Neuronal stem cell (in vitro differentiated cells): ENCODE measurements at regions not wholly inside any gene's neighbourhood (a gene's known extent, or its start where the extent isn't known, plus 50 kb on each side); places are given as distances from the start of the nearest gene placed in this dataset.
"Not testable (repeated sequence)": the region's sequence is repeated elsewhere in the genome, so short reads cannot be mapped to it uniquely, and the experiment has no call there.

Experiments used
- DNase-seq: peaks from one replicate; pipeline ENCODE4 v3.0.0-alpha.2; 2013; ENCODE audit warnings: low spot score
- H2AFZ ChIP-seq: one replicate; pipeline ENCODE4 v1.6.1; 2013; ENCODE audit warnings: mild to moderate bottlenecking, low read length, inconsistent platforms
- H2AK5ac ChIP-seq: 2 replicates; pipeline ENCODE4 v1.6.1; 2013; ENCODE audit warnings: low read depth, mild to moderate bottlenecking, inconsistent platforms, low read length, moderate library complexity, mixed read lengths
- H2BK120ac ChIP-seq: 2 replicates; pipeline ENCODE4 v1.6.1; 2013; ENCODE audit warnings: low read depth, mild to moderate bottlenecking, inconsistent platforms, low read length, moderate library complexity, mixed read lengths
- H2BK12ac ChIP-seq: one replicate; pipeline ENCODE4 v1.6.1; 2013; ENCODE audit warnings: low read length, inconsistent platforms
- H2BK15ac ChIP-seq: 2 replicates; pipeline ENCODE4 v1.6.1; 2013; ENCODE audit warnings: mild to moderate bottlenecking, low read length, inconsistent platforms, mixed read lengths
- H2BK5ac ChIP-seq: one replicate; pipeline ENCODE4 v1.6.1; 2013; ENCODE audit warnings: inconsistent platforms, mild to moderate bottlenecking, low read length, moderate library complexity
- H3K14ac ChIP-seq: one replicate; pipeline ENCODE4 v1.6.1; 2013; ENCODE audit warnings: low read length, inconsistent platforms
- H3K18ac ChIP-seq: 2 replicates; pipeline ENCODE4 v1.6.1; 2013; ENCODE audit warnings: low read length, inconsistent platforms
- H3K23ac ChIP-seq: 2 replicates; pipeline ENCODE4 v1.6.1; 2013; ENCODE audit warnings: low read depth, mild to moderate bottlenecking, mixed read lengths, low read length, inconsistent platforms; ENCODE audit not compliant: poor library complexity
- H3K27ac ChIP-seq: replicated peaks from 3 replicates; pipeline ENCODE4 v1.5.1; 2013; ENCODE audit warnings: low read length, inconsistent platforms
- H3K27me3 ChIP-seq, 3 experiments: 2 replicates each; pipeline ENCODE4 v1.6.1; 2013; ENCODE audit warnings: low read length in 3 of 3, mild to moderate bottlenecking in 2 of 3, inconsistent platforms in 1 of 3, low read depth in 1 of 3, mixed read lengths in 1 of 3, moderate library complexity in 1 of 3; ENCODE audit not compliant: control insufficient read depth in 3 of 3, insufficient read depth in 3 of 3
- H3K36me3 ChIP-seq, 2 donors: replicated peaks in 1 of 2; 2 replicates each; pipeline ENCODE4 v1.6.1; 2013; ENCODE audit warnings: low read length in 2 of 2; ENCODE audit not compliant: control insufficient read depth in 2 of 2, insufficient read depth in 2 of 2
- H3K4ac ChIP-seq: 2 replicates; pipeline ENCODE4 v1.6.1; 2013; ENCODE audit warnings: inconsistent platforms, mild to moderate bottlenecking, low read length, moderate library complexity
- H3K4me1 ChIP-seq, 2 donors: 1 replicate in 1 of 2; 2 replicates in 1 of 2; pipeline ENCODE4 v1.6.1; 2013; ENCODE audit warnings: low read length in 2 of 2, low read depth in 1 of 2; ENCODE audit not compliant: control insufficient read depth in 2 of 2, insufficient read depth in 1 of 2
- H3K4me2 ChIP-seq: one replicate; pipeline ENCODE4 v1.6.1; 2013; ENCODE audit warnings: mild to moderate bottlenecking, low read length, inconsistent platforms; ENCODE audit not compliant: insufficient read depth, poor library complexity, severe bottlenecking
- H3K4me3 ChIP-seq, 2 donors: 2 replicates each; pipeline ENCODE4 v1.5.1; 2013; ENCODE audit warnings: low read length in 2 of 2, mild to moderate bottlenecking in 2 of 2, inconsistent platforms in 1 of 2, moderate library complexity in 1 of 2
- H3K79me1 ChIP-seq: one replicate; pipeline ENCODE4 v1.6.1; 2013; ENCODE audit warnings: low read depth, mild to moderate bottlenecking, inconsistent platforms, low read length, moderate library complexity
- H3K9ac ChIP-seq: one replicate; pipeline ENCODE4 v1.6.1; 2013; ENCODE audit warnings: mild to moderate bottlenecking, low read depth, low read length, inconsistent platforms; ENCODE audit not compliant: poor library complexity
- H3K9me3 ChIP-seq, 2 donors: replicated peaks in 1 of 2; 2 replicates each; pipeline versions ENCODE3 to v1.6.1; 2013; ENCODE audit warnings: low read length in 2 of 2, mild to moderate bottlenecking in 2 of 2, inconsistent platforms in 1 of 2, low read depth in 1 of 2, mixed read lengths in 1 of 2, moderate library complexity in 1 of 2; ENCODE audit not compliant: control insufficient read depth in 2 of 2, insufficient read depth in 1 of 2
- H4K8ac ChIP-seq: one replicate; pipeline ENCODE4 v1.6.1; 2013; ENCODE audit warnings: low read depth, mild to moderate bottlenecking, inconsistent platforms, low read length, moderate library complexity
- H4K91ac ChIP-seq: one replicate; pipeline ENCODE4 v1.6.1; 2013; ENCODE audit warnings: low read length, low read depth, mild to moderate bottlenecking, inconsistent platforms; ENCODE audit not compliant: poor library complexity
- WGBS, 2 donors: extraction: QIAGEN DNeasy Blood & Tissue Kit; methylation state at CpG; one replicate each; pipeline ENCODE4 v1.1.7; 2013; ENCODE audit warnings: missing lambda C conversion rate in 2 of 2, mixed read lengths in 1 of 2; ENCODE audit not compliant: insufficient read length in 2 of 2, insufficient replicate concordance in 1 of 2; ENCODE audit errors: extremely low coverage in 2 of 2; 5-methylcytosine and 5-hydroxymethylcytosine counted together

DNA sequence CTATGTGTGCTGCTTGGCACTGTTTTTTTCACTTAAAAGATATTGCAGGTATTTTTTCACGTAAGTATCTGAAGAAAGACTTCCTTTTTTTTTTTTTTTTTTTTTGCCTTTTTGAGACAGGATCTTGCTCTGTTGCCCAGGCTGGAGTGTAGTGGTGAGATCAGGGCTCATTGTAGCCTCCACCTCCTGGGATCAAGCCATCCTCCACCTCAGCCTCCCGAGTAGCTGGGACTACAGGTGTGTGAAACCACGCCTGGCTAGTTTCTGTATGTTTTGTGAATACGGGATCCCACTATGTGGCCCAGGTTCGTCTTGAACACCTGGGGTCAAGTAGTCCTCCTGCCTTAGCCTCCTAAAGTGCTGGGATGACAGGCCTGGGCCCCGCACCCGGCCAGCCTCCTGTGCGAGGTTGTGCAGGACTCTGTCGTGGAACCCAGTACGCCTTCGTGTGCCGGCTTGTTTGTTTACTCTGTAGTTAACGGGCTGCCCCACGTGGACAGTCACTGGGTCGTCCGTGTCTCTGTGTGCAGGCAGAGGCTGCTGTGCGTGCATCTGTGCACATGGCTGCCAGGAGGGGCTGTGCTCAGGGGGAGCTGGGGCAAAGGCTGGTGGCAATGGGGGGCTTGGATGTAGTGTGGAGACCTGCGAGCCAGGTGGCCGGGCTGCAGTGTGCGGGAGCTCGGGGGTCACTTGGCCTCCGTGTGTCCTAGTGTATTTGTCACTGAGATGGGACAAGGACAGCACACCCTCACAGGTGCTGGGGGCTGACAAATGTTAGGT is 179.5 kb downstream of the ADRA2C start:
- WGBS, 2 donors: no CpG with 5 or more reads among the region's 22 CpGs
- H3K14ac ChIP-seq: peak overlapping the region; percentile 89
- H2BK15ac ChIP-seq: no peak overlapping the region
- H3K4ac ChIP-seq: no peak overlapping the region
- H3K27me3 ChIP-seq: no peaks in the 10 kb centered on the region
- H3K9ac ChIP-seq: peak overlapping the region; percentile 21
- H3K36me3 ChIP-seq: peaks cover 0 to 3% of the 10 kb centered on the region in 2 donors
- H2BK120ac ChIP-seq: no peak overlapping the region
- H2BK5ac ChIP-seq: no peak overlapping the region
- no peak overlapping the region for H3K23ac ChIP-seq
- H2AFZ ChIP-seq: no peak overlapping the region
- H3K79me1 ChIP-seq: no peaks in the 10 kb centered on the region
- no peak overlapping the region for H3K27ac ChIP-seq
- no peak overlapping the region for H3K18ac ChIP-seq
- no peak overlapping the region for H3K4me2 ChIP-seq
- no peak for DNase-seq
- H3K4me1 ChIP-seq: no peaks in the 10 kb centered on the region
- no peak overlapping the region for H3K4me3 ChIP-seq
- H3K9me3 ChIP-seq: no peaks in the 10 kb centered on the region
- H4K91ac ChIP-seq: no peak overlapping the region
- H2BK12ac ChIP-seq: no peak overlapping the region
- H2AK5ac ChIP-seq: peak overlapping the region; percentile 81
- H4K8ac ChIP-seq: no peak overlapping the region

- not testable (repeated sequence) for H3K23ac ChIP-seq, H3K9me3 ChIP-seq, H3K14ac ChIP-seq, H3K4me2 ChIP-seq, H3K4me3 ChIP-seq, H2BK5ac ChIP-seq, H3K79me1 ChIP-seq, H4K91ac ChIP-seq, H2AK5ac ChIP-seq, H3K9ac ChIP-seq, H2AFZ ChIP-seq, H3K4me1 ChIP-seq, H3K27ac ChIP-seq, H3K36me3 ChIP-seq, H2BK120ac ChIP-seq, H2BK12ac ChIP-seq, DNase-seq, H3K4ac ChIP-seq, H2BK15ac ChIP-seq, H4K8ac ChIP-seq, H3K18ac ChIP-seq, H3K27me3 ChIP-seq
- no CpG with 5 or more reads among the region's 20 CpGs for WGBS, 2 donors
Measured at GRCh38 chr4:3946553-3946952, 180.4 kb downstream of the ADRA2C start.

DNA sequence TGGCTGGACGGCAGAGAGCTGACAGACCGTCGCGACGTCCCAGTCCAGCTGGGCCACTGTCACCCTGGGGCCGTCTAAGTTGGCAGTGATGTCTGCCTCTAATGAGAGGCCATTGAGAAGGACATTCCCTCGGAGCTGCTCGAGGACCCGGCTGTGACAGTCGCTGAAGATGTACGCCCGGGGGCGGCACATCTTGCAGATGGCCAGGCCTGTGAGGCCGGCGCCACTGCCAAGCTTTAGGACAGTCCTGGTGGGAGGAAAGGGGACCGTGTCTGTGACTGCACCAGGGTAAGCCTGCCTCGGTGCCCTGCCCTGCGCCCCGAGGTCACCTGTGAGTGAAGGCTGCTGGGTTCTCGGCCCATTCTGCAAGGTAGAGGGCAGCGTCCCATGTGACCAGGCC is 181.6 kb downstream of the ADRA2C start:
- H4K8ac ChIP-seq, H2BK15ac ChIP-seq, H3K4ac ChIP-seq, H2BK12ac ChIP-seq, H3K4me2 ChIP-seq, H2BK120ac ChIP-seq, H3K9ac ChIP-seq, H4K91ac ChIP-seq, H2BK5ac ChIP-seq, H3K27me3 ChIP-seq, H3K9me3 ChIP-seq, H3K4me1 ChIP-seq, H3K14ac ChIP-seq, H3K4me3 ChIP-seq, H2AK5ac ChIP-seq, H3K79me1 ChIP-seq, H2AFZ ChIP-seq, H3K23ac ChIP-seq, H3K36me3 ChIP-seq, H3K18ac ChIP-seq, DNase-seq, H3K27ac ChIP-seq: not testable (repeated sequence)
- whole genome bisulfite sequencing, 2 donors: no CpG with 5 or more reads among the region's 21 CpGs

GRCh38 chr4:3948210-3948609 is 182.0 kb downstream of the ADRA2C start:
- H2AK5ac ChIP-seq, H3K27ac ChIP-seq, H3K9ac ChIP-seq, H3K23ac ChIP-seq, DNase-seq, H3K18ac ChIP-seq, H2AFZ ChIP-seq, H3K4me2 ChIP-seq, H3K14ac ChIP-seq, H2BK120ac ChIP-seq, H3K36me3 ChIP-seq, H3K4me3 ChIP-seq, H2BK5ac ChIP-seq, H3K27me3 ChIP-seq, H4K8ac ChIP-seq, H3K79me1 ChIP-seq, H4K91ac ChIP-seq, H2BK12ac ChIP-seq, H2BK15ac ChIP-seq, H3K9me3 ChIP-seq, H3K4ac ChIP-seq, H3K4me1 ChIP-seq: not testable (repeated sequence)
- WGBS, 2 donors: no CpG with 5 or more reads among the region's 5 CpGs
